ENCODE measurements at regions not wholly inside any gene's neighbourhood (a gene's known extent, or its start where the extent isn't known, plus 50 kb on each side); places are given as distances from the start of the nearest gene placed in this dataset.

DNA sequence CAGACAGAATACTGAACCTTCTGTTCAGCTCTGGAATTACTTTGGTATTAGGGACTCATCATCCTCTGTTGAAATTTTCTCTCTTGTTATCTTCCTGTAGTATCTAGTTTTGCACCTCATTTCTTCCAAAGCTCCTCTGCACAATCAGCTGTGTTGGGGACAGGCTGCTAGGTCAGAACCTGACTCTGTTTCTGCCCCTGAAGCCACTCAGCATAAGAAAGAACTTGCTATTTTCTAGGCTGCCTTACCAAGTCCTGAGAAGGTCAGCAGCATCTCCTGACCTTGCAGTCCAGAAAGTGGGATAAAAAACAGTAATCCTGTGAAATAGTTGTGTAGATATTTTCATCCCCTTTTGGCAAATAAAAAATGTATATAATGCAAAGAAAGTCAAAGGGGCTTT is 862.6 kb downstream of the SORCS3 start:
- intact Hi-C loops (cut with micrococcal nuclease), result no loop called here
- Mint-ChIP-seq H3K36me3 (ENCODE audit: low read depth) (no peaks in the 10 kb centered on the region), H3K4me3 (no peak overlapping the region), H3K27me3 (no peaks in the 10 kb centered on the region), H3K9me3 (no peaks in the 10 kb centered on the region), H3K4me1 (no peaks in the 10 kb centered on the region), H3K27ac (no peak overlapping the region)
- DNase-seq, result no peak

DNA sequence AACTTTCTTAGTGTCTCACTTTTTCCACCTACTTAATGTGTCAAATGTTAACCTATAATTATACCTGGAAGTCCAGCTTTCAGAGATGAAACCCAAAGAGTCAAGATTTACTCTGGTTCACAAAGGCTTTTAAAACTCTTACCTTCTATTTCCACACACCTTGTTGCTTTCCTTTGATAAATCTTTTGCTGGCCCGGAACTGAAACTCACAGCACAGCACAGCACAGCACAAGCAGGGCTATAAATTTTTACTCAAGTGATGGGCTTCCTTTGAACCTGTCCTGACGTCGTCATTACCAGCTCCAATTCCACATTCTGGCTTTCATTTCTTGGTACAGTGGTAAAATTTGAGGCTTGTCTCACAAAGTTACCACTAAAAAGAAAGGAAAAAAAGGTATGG is 861.0 kb downstream of the SORCS3 start:
- DNase-seq, result no peak
- intact Hi-C loops (cut with micrococcal nuclease), result no loop called here
- no peaks in the 10 kb centered on the region for H3K4me1 Mint-ChIP-seq
- no peaks in the 10 kb centered on the region for H3K36me3 Mint-ChIP-seq (ENCODE audit: low read depth)
- no peak overlapping the region for H3K27ac Mint-ChIP-seq
- H3K4me3 Mint-ChIP-seq, result no peak overlapping the region
- H3K9me3 Mint-ChIP-seq, result no peaks in the 10 kb centered on the region
- no peaks in the 10 kb centered on the region for H3K27me3 Mint-ChIP-seq

DNA sequence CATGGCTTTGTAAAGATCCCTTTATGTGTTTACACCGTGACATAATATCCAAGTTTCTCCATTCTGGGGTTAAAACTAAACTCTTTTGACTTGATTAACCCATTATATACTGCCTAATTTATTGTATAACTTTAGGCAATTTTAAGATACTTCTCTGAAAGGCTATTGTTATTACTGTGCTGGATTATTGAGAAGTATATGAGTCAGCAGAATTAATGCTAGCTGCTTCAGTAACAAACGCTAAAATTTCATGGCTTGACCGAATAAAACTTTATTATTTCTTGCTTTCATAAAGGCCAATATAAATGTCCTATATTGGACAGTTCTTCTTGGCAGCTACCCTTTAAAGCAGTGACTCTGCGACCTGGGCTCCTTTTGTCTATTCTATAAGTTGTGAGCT is 853.9 kb downstream of the SORCS3 start:
- intact Hi-C loops (cut with micrococcal nuclease), result no loop called here
- Mint-ChIP-seq H3K27ac (no peak overlapping the region), H3K36me3 (ENCODE audit: low read depth) (no peaks in the 10 kb centered on the region), H3K4me1 (no peaks in the 10 kb centered on the region), H3K9me3 (no peaks in the 10 kb centered on the region), H3K27me3 (no peaks in the 10 kb centered on the region), H3K4me3 (no peak overlapping the region)
- DNase-seq, result no peak

DNA sequence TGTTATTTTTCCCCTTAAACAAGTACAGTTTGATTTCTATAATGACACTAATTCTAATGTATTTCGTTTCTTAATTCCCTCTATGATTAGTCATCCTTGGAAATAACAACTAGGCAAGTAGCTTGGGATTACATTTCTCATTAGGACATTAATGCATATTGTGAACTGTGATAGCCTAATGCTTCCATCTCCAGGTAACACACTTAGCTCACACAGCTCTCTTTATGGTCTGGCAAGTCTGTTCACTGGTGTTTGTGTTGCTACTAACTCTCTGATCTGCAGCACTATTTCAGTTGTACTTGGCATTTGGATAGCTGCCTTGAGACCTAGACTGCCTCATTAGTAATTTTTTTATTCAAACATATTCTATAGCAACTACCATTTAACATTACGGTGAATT is 853.2 kb downstream of the SORCS3 start:
- no peak overlapping the region for H3K4me3 Mint-ChIP-seq
- H3K9me3 Mint-ChIP-seq, result no peaks in the 10 kb centered on the region
- intact Hi-C loops (cut with micrococcal nuclease), result no loop called here
- H3K36me3 Mint-ChIP-seq (ENCODE audit: low read depth), result no peaks in the 10 kb centered on the region
- H3K27me3 Mint-ChIP-seq, result no peaks in the 10 kb centered on the region
- H3K27ac Mint-ChIP-seq, result no peak overlapping the region
- no peaks in the 10 kb centered on the region for H3K4me1 Mint-ChIP-seq
- no peak for DNase-seq

DNA sequence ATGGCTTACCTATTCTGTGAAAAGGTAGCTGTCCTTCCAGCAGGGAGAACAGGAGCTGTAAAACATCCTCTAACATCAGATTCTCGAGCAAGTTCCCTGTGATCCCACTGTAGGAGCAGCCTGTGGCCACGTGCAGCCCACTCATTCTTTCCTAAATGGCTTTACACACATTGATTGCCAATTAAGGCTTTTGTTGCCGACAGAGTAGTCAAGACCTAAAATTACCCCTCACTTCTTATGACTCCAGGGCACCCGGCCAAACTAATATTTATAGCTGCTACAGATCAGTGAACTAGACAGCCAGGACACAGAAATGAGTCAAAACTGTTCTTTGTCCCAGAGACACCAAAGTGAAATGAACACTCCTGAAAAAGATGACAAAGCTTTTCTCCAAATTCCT is 832.1 kb downstream of the SORCS3 start:
- Mint-ChIP-seq H3K36me3 (ENCODE audit: low read depth) (no peaks in the 10 kb centered on the region), H3K9me3 (no peaks in the 10 kb centered on the region), H3K27me3 (no peaks in the 10 kb centered on the region), H3K4me1 (no peaks in the 10 kb centered on the region), H3K27ac (no peak overlapping the region), H3K4me3 (no peak overlapping the region)
- no peak for DNase-seq
- intact Hi-C loops (cut with micrococcal nuclease), result no loop called here

DNA sequence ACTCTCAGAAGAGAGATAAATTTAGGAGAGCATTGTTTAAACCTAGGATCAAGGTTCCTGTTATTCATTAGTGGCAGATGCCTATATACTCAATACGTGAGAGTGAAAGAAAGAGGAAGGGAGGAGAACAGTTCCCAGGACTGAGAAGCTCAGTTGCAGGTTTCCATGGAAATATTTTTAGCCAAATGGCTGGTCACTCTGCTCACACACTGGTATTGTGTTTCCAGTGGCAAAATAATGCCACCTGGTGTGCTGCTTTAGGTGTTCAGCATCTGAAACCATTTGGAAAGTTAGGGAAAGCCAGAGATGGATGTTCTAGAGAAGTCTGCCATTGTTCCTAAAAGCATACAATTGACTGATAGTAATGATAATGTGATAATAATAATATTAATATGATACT is 827.7 kb downstream of the SORCS3 start:
- H3K27me3 Mint-ChIP-seq, result no peaks in the 10 kb centered on the region
- H3K4me3 Mint-ChIP-seq, result no peak overlapping the region
- DNase-seq, result no peak
- intact Hi-C loops (cut with micrococcal nuclease), result no loop called here
- no peak overlapping the region for H3K27ac Mint-ChIP-seq
- H3K36me3 Mint-ChIP-seq (ENCODE audit: low read depth), result no peaks in the 10 kb centered on the region
- H3K9me3 Mint-ChIP-seq, result no peaks in the 10 kb centered on the region
- no peaks in the 10 kb centered on the region for H3K4me1 Mint-ChIP-seq

DNA sequence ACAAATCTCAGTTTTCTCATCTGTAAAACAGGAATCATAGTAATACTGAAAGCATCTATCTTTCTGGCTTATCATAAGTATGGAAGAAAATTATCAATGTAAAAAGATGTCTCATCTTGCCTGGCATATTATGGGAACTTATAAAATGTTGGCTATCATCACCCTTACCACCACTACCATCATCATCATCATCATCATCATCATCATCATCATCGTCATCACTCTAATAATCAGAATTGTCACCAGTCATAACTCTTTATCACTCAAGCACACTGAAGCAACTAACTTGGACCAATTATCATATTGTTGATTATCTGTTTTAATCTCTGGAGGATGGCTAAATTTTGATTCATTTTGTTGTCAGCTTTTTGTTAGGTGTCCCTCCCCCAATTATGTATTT is 825.4 kb downstream of the SORCS3 start:
- no peaks in the 10 kb centered on the region for H3K27me3 Mint-ChIP-seq
- H3K27ac Mint-ChIP-seq, result no peak overlapping the region
- H3K36me3 Mint-ChIP-seq (ENCODE audit: low read depth), result no peaks in the 10 kb centered on the region
- intact Hi-C loops (cut with micrococcal nuclease), result no loop called here
- no peaks in the 10 kb centered on the region for H3K4me1 Mint-ChIP-seq
- no peak for DNase-seq
- H3K4me3 Mint-ChIP-seq, result no peak overlapping the region
- peaks cover 5% of the 10 kb centered on the region for H3K9me3 Mint-ChIP-seq

DNA sequence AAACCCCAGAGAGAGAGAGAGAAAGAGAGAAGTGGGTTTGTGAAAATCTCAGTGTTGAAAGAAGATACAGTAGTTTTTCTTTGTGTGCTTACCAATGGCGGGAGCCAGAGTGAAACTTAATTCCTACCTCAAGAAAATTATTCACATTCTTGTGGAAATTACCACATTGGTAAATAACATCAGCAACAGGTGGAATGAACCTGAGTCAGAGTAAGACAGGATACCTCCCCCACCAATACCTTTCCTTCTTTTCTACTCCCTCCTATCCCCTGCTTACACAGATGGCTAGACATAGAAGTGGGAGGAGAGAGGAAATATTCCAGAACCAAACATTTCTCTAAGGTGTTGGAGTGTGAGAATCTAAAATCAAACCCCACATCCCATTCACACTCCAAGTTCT is 793.9 kb downstream of the SORCS3 start:
- Mint-ChIP-seq H3K4me3 (no peak overlapping the region), H3K4me1 (no peaks in the 10 kb centered on the region), H3K9me3 (no peaks in the 10 kb centered on the region), H3K27me3 (no peaks in the 10 kb centered on the region), H3K27ac (no peak overlapping the region), H3K36me3 (ENCODE audit: low read depth) (no peaks in the 10 kb centered on the region)
- intact Hi-C loops (cut with micrococcal nuclease), result no loop called here
- DNase-seq, result no peak

DNA sequence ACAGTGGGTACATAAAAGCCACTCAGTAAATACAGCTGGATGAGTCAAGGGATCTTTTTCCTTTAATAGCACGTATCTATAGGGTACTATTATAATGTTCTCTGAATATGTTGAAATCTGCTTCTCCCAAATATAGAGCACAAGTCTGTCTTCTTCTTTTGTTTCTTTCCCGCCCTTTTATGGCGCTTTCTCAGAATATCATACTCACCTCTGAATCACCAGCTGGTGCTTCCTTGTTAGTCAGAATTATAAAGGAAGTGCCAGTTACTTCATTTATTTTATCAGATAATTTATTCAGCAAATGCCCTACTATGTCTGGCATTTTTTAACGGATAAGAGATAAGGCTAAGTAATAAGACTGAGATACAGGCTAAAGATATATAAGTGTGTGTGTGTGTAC is 772.9 kb downstream of the SORCS3 start:
- intact Hi-C loops (cut with micrococcal nuclease), result no loop called here
- no peaks in the 10 kb centered on the region for H3K4me1 Mint-ChIP-seq
- no peaks in the 10 kb centered on the region for H3K27me3 Mint-ChIP-seq
- no peak for DNase-seq
- no peaks in the 10 kb centered on the region for H3K9me3 Mint-ChIP-seq
- no peaks in the 10 kb centered on the region for H3K36me3 Mint-ChIP-seq (ENCODE audit: low read depth)
- H3K4me3 Mint-ChIP-seq, result no peak overlapping the region
- H3K27ac Mint-ChIP-seq, result no peak overlapping the region

DNA sequence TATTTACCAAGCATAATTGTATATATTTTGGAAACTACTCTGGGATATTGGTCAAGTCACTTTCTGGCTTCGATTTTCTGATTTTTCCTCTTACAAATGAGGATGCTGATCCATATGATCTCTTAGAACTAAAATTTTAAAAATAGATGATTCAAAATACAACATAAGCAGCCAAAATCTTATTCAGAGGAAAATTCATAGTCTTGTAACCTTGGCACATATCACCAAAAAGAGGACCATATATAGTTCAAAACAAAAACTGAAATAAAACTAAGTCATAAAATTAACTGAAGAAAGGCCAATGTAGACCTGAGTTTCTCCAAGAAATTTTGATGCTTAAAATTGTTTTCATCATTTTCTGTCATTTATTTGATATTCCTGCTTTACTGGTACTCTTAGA is 768.3 kb downstream of the SORCS3 start:
- no peaks in the 10 kb centered on the region for H3K36me3 Mint-ChIP-seq (ENCODE audit: low read depth)
- no peak for DNase-seq
- no peak overlapping the region for H3K27ac Mint-ChIP-seq
- intact Hi-C loops (cut with micrococcal nuclease), result no loop called here
- H3K27me3 Mint-ChIP-seq, result no peaks in the 10 kb centered on the region
- H3K4me3 Mint-ChIP-seq, result no peak overlapping the region
- H3K9me3 Mint-ChIP-seq, result no peaks in the 10 kb centered on the region
- H3K4me1 Mint-ChIP-seq, result no peaks in the 10 kb centered on the region

DNA sequence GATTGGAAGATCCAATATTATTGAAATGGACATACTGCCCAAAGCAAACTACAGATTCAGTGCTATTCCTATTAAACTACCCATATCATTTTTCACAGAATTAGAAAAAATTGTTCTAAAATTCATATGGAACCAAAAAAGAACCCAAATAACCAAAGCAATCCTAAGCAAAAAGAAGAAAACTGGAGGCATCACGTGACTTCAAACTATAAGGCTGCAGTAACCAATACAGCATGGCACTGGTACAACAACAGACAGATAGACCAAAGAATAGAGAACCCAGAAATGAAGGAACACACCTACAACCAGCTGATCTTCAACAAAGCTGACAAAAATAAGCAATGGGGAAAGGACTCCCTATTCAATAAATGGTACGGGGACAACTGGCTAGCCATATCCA is 765.4 kb downstream of the SORCS3 start:
- Mint-ChIP-seq H3K9me3 (no peaks in the 10 kb centered on the region), H3K36me3 (ENCODE audit: low read depth) (no peaks in the 10 kb centered on the region), H3K27me3 (no peaks in the 10 kb centered on the region), H3K4me1 (no peaks in the 10 kb centered on the region), H3K27ac (no peak overlapping the region), H3K4me3 (no peak overlapping the region)
- DNase-seq, result no peak
- intact Hi-C loops (cut with micrococcal nuclease), result no loop called here

DNA sequence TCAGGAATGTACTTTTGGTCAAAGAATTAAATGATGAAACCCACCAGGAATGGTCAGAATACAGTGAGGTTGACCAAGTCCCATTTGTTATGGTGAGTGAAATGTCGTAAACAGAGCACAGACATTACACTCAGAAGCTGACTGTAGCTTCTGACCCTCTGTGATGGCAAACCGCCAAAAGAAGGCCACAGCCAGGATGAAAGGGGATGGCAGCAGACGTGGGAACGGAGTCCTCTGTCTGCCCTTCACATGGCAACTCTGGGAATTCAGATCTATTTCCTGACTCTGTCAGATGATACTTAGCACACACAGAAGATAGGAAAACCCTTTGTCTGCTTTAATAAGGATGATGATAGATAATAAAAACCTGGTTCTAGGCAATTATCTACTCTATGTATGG is 757.1 kb downstream of the SORCS3 start:
- no peaks in the 10 kb centered on the region for H3K4me1 Mint-ChIP-seq
- no peaks in the 10 kb centered on the region for H3K9me3 Mint-ChIP-seq
- no peak overlapping the region for H3K27ac Mint-ChIP-seq
- H3K27me3 Mint-ChIP-seq, result no peaks in the 10 kb centered on the region
- intact Hi-C loops (cut with micrococcal nuclease), result no loop called here
- H3K36me3 Mint-ChIP-seq (ENCODE audit: low read depth), result no peaks in the 10 kb centered on the region
- no peak for DNase-seq
- H3K4me3 Mint-ChIP-seq, result no peak overlapping the region

DNA sequence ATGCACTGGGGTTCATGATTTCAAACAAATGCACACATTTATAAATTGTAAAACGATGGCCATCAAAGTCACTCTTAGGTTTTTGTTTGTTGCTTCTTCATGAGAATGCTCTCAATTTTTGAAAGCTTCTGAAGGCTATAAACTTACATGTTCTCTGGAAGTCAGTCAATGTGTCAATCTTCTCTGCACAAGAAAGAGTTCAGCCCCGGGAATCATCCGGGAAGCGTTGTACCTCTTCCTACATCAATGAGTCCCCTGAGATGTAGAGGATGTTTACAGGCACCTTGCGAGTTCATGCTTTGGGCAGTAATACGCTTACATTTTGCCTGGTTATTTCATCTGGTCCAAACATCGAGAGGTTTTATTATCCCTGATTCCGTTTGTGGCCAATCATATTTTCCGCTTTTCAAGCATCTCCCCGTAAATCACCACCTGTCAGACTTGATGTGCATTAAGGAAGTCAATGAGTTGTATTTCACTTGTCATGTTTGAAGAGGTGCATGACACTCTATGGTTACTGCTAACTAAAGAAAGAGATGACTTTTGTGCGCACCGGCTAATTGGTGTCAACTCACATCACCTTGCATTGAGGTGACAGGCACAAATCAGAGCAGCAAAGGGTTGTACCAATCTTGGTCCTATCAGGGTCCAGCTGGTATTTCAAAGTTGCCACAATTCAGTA is 750.7 kb downstream of the SORCS3 start:
- H3K36me3 Mint-ChIP-seq (ENCODE audit: low read depth), result no peaks in the 10 kb centered on the region
- no peaks in the 10 kb centered on the region for H3K9me3 Mint-ChIP-seq
- no peaks in the 10 kb centered on the region for H3K4me1 Mint-ChIP-seq
- no peak overlapping the region for H3K4me3 Mint-ChIP-seq
- intact Hi-C loops (cut with micrococcal nuclease), result no loop called here
- no peaks in the 10 kb centered on the region for H3K27me3 Mint-ChIP-seq
- DNase-seq, result no peak
- H3K27ac Mint-ChIP-seq, result no peak overlapping the region

DNA sequence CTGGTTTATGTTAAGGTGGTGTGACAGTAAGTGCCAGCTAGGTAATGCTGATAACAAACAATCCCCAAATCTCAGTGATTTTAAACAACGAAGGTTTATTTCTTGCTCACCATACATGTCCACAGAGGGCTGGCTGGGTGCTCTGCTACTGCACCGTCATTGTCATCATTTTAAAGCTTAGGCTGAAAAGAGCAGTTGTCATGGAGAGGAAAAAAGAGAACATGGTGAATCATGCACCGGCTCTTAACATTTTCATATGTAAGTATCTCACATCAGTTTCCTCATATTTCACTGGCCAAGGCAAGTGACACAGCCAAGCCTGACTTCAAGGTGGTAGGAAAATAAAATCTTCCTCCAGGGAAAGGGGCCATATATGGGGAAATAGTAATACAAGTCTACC is 746.9 kb downstream of the SORCS3 start:
- Mint-ChIP-seq H3K9me3 (peaks cover 4% of the 10 kb centered on the region), H3K4me1 (no peaks in the 10 kb centered on the region), H3K27ac (no peak overlapping the region), H3K4me3 (no peak overlapping the region), H3K36me3 (ENCODE audit: low read depth) (no peaks in the 10 kb centered on the region), H3K27me3 (no peaks in the 10 kb centered on the region)
- DNase-seq, result no peak
- intact Hi-C loops (cut with micrococcal nuclease), result no loop called here

DNA sequence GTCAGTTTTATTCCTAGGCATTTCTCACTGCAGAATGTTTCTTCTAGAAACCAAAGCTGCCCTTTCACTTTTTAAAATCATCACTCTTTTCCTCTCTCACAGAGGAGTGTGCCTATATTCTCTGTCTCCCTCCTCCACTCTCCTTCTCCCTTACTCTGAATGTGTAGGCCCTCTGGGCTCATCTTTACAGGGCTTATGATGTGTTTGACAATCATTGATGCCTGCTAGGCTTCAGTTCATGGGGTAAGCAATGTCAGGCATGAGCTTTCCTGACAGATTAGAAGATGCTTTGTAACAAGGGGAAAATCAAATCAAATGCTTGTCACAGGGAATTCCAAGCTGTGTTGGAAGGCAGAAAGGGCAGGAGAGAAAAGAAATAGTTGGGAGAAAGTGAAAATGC is 742.9 kb downstream of the SORCS3 start:
- Mint-ChIP-seq H3K27me3 (no peaks in the 10 kb centered on the region), H3K9me3 (peaks cover 4% of the 10 kb centered on the region), H3K4me1 (no peaks in the 10 kb centered on the region), H3K27ac (no peak overlapping the region), H3K4me3 (no peak overlapping the region), H3K36me3 (ENCODE audit: low read depth) (no peaks in the 10 kb centered on the region)
- DNase-seq, result no peak
- intact Hi-C loops (cut with micrococcal nuclease), result no loop called here
